NCI-H510A treated with DMSO at 0.1 percent for 48 hours (cell line): ENCODE measurements at regions not wholly inside any gene's neighbourhood (a gene's known extent, or its start where the extent isn't known, plus 50 kb on each side); places are given as distances from the start of the nearest gene placed in this dataset.
"Not testable (repeated sequence)": the region's sequence is repeated elsewhere in the genome, so short reads cannot be mapped to it uniquely, and the experiment has no call there.

ENCODE experiments used
- DNase-seq: peaks from one replicate; lab custom pipeline; 2025; lab: John Stamatoyannopoulos, UW

GRCh38 chr9:6160579-6160978 lies 55.0 kb upstream of the IL33 start:
- no peak for DNase-seq

GRCh38 chr9:6153425-6153824 lies 62.2 kb upstream of the IL33 start:
- DNase-seq = no peak

GRCh38 chr9:6152788-6153187 lies 62.8 kb upstream of the IL33 start:
- no peak for DNase-seq

- DNase-seq = peak; percentile 4
These were observed 65.1 kb upstream of the IL33 start for GRCh38 chr9:6150483-6150882.

GRCh38 chr9:6149315-6149714 lies 66.3 kb upstream of the IL33 start:
- DNase-seq = no peak

GRCh38 chr9:6147846-6148245 lies 67.8 kb upstream of the IL33 start:
- DNase-seq = no peak

GRCh38 chr9:6144947-6145346 lies 70.7 kb upstream of the IL33 start:
- no peak for DNase-seq

- no peak for DNase-seq
These were observed 72.7 kb upstream of the IL33 start for GRCh38 chr9:6142799-6143454.

- not testable (repeated sequence) for DNase-seq
These were observed 79.8 kb upstream of the IL33 start for GRCh38 chr9:6135780-6136179.

GRCh38 chr9:6134661-6135180 lies 80.9 kb upstream of the IL33 start:
- DNase-seq = no peak

GRCh38 chr9:6133346-6134063 lies 82.1 kb upstream of the IL33 start:
- no peak for DNase-seq

- DNase-seq = no peak
These were observed 83.0 kb upstream of the IL33 start for GRCh38 chr9:6132650-6133049.

GRCh38 chr9:6128030-6128429 lies 87.6 kb upstream of the IL33 start:
- DNase-seq = no peak

GRCh38 chr9:6126377-6126776 lies 89.2 kb upstream of the IL33 start:
- no peak for DNase-seq

- no peak for DNase-seq
These were observed 92.2 kb upstream of the IL33 start for GRCh38 chr9:6123416-6123815.

- no peak for DNase-seq
These were observed 93.9 kb upstream of the IL33 start for GRCh38 chr9:6121707-6122106.

- DNase-seq = no peak
These were observed 99.0 kb upstream of the RANBP6 start for GRCh38 chr9:6114424-6114823.

GRCh38 chr9:6113819-6114218 lies 98.4 kb upstream of the RANBP6 start:
- no peak for DNase-seq

GRCh38 chr9:6113312-6113711 lies 97.9 kb upstream of the RANBP6 start:
- no peak for DNase-seq

GRCh38 chr9:6109986-6110385 lies 94.6 kb upstream of the RANBP6 start:
- no peak for DNase-seq

- no peak for DNase-seq
These were observed 94.1 kb upstream of the RANBP6 start for GRCh38 chr9:6109571-6109970.

- DNase-seq = peak; percentile 4
These were observed 91.4 kb upstream of the RANBP6 start for GRCh38 chr9:6106711-6107339.

GRCh38 chr9:6105738-6106137 lies 90.3 kb upstream of the RANBP6 start:
- no peak for DNase-seq
